ENCODE measurements at regions not wholly inside any gene's neighbourhood (a gene's known extent, or its start where the extent isn't known, plus 50 kb on each side); places are given as distances from the start of the nearest gene placed in this dataset.

DNA sequence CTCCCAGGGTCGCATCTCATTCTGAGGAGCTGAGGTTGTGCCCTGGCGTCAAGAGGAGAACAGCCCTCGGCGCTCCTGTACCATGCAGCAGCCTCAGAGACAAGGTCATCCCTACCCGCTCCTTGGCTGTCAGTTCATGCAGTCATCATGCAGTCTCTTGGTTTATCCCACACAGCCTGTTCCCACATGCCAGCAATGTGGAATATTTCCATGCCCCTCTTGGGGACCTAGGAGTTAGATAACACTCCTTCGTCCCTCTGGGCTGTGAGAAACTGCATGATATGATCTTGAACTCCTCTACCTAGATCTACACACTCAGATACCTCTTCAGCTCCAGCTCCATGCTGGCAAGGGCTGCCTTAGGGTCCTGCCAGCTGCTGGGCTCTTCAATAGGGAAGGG is 97.6 kb downstream of the BOD1 start:
- TF ChIP-seq POLR2A (IDR thresholded peaks at IDR 0.05) = no peak
- TF ChIP-seq, protein P1, sequence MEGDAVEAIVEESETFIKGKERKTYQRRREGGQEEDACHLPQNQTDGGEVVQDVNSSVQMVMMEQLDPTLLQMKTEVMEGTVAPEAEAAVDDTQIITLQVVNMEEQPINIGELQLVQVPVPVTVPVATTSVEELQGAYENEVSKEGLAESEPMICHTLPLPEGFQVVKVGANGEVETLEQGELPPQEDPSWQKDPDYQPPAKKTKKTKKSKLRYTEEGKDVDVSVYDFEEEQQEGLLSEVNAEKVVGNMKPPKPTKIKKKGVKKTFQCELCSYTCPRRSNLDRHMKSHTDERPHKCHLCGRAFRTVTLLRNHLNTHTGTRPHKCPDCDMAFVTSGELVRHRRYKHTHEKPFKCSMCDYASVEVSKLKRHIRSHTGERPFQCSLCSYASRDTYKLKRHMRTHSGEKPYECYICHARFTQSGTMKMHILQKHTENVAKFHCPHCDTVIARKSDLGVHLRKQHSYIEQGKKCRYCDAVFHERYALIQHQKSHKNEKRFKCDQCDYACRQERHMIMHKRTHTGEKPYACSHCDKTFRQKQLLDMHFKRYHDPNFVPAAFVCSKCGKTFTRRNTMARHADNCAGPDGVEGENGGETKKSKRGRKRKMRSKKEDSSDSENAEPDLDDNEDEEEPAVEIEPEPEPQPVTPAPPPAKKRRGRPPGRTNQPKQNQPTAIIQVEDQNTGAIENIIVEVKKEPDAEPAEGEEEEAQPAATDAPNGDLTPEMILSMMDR (IDR thresholded peaks at IDR 0.05) = no peak
